ENCODE measurements at regions not wholly inside any gene's neighbourhood (a gene's known extent, or its start where the extent isn't known, plus 50 kb on each side); places are given as distances from the start of the nearest gene placed in this dataset.

GRCh38 chr19:31072451-31072850, 276.8 kb downstream of the TSHZ3 start:
- no peaks in the 10 kb centered on the region for H3F3A ChIP-seq (replicated peaks; ENCODE audit: low read depth)
- no peak for DNase-seq (ENCODE audit: low spot score)
- H3K27me3 ChIP-seq (ENCODE audit: insufficient read depth) = no peaks in the 10 kb centered on the region
- no peak overlapping the region for H2AFZ ChIP-seq
- no peaks in the 10 kb centered on the region for H3K79me2 ChIP-seq (replicated peaks; ENCODE audit: insufficient read depth)
- H3K4me3 ChIP-seq = no peak overlapping the region
- H3K27ac ChIP-seq (ENCODE audit: low read depth) = no peak overlapping the region
- no peaks in the 10 kb centered on the region; the same call in 1 of the 2 replicates for H3K9me2 ChIP-seq (ENCODE audit: insufficient read depth)
- H3K4me2 ChIP-seq = no peak overlapping the region
- H3K4me1 ChIP-seq (ENCODE audit: insufficient read depth) = peaks cover 45% of the 10 kb centered on the region
- no peak for TF ChIP-seq POLR2AphosphoS5 (IDR thresholded peaks at IDR 0.05; ENCODE audit: low read depth)
- TF ChIP-seq, protein P1, sequence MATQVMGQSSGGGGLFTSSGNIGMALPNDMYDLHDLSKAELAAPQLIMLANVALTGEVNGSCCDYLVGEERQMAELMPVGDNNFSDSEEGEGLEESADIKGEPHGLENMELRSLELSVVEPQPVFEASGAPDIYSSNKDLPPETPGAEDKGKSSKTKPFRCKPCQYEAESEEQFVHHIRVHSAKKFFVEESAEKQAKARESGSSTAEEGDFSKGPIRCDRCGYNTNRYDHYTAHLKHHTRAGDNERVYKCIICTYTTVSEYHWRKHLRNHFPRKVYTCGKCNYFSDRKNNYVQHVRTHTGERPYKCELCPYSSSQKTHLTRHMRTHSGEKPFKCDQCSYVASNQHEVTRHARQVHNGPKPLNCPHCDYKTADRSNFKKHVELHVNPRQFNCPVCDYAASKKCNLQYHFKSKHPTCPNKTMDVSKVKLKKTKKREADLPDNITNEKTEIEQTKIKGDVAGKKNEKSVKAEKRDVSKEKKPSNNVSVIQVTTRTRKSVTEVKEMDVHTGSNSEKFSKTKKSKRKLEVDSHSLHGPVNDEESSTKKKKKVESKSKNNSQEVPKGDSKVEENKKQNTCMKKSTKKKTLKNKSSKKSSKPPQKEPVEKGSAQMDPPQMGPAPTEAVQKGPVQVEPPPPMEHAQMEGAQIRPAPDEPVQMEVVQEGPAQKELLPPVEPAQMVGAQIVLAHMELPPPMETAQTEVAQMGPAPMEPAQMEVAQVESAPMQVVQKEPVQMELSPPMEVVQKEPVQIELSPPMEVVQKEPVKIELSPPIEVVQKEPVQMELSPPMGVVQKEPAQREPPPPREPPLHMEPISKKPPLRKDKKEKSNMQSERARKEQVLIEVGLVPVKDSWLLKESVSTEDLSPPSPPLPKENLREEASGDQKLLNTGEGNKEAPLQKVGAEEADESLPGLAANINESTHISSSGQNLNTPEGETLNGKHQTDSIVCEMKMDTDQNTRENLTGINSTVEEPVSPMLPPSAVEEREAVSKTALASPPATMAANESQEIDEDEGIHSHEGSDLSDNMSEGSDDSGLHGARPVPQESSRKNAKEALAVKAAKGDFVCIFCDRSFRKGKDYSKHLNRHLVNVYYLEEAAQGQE (IDR thresholded peaks at IDR 0.05; ENCODE audit: unreplicated experiment) = no peak
- H3K4me3 Mint-ChIP-seq = no peak overlapping the region
- no peaks in the 10 kb centered on the region for H3K36me3 ChIP-seq (ENCODE audit: insufficient read depth)
- peaks cover 2% of the 10 kb centered on the region for H3K27me3 Mint-ChIP-seq (ENCODE audit: insufficient read depth, low read depth, poor library complexity)
- no peak overlapping the region for H3K27ac Mint-ChIP-seq
- H3K36me3 Mint-ChIP-seq (ENCODE audit: low read depth) = no peaks in the 10 kb centered on the region
- no peak for ATAC-seq
- no peaks in the 10 kb centered on the region; the same call in 2 of the 3 replicates for H3K9me3 Mint-ChIP-seq
- peaks cover 54% of the 10 kb centered on the region for H3K4me1 Mint-ChIP-seq
- no peaks in the 10 kb centered on the region for H4K20me1 ChIP-seq (replicated peaks; ENCODE audit: insufficient read depth)

- no peaks in the 10 kb centered on the region for H3F3A ChIP-seq (replicated peaks; ENCODE audit: low read depth)
- Mint-ChIP-seq H3K4me3 (no peak overlapping the region), H3K36me3 (ENCODE audit: low read depth) (no peaks in the 10 kb centered on the region), H3K9me3 (no peaks in the 10 kb centered on the region; the same call in 1 of the 3 replicates), H3K27ac (no peak overlapping the region), H3K27me3 (ENCODE audit: insufficient read depth, low read depth, poor library complexity) (peaks cover 2% of the 10 kb centered on the region), H3K4me1 (peaks cover 51% of the 10 kb centered on the region)
- H3K4me2 ChIP-seq = no peak overlapping the region
- DNase-seq (ENCODE audit: low spot score) = peak; percentile 9
- TF ChIP-seq, protein P2, sequence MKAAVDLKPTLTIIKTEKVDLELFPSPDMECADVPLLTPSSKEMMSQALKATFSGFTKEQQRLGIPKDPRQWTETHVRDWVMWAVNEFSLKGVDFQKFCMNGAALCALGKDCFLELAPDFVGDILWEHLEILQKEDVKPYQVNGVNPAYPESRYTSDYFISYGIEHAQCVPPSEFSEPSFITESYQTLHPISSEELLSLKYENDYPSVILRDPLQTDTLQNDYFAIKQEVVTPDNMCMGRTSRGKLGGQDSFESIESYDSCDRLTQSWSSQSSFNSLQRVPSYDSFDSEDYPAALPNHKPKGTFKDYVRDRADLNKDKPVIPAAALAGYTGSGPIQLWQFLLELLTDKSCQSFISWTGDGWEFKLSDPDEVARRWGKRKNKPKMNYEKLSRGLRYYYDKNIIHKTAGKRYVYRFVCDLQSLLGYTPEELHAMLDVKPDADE (IDR thresholded peaks at IDR 0.05) = no peak
- TF ChIP-seq ZNF114 (CRISPR knock-in tag; IDR thresholded peaks at IDR 0.05) (no peak), EZH2 (IDR thresholded peaks at IDR 0.05; ENCODE audit: low read depth, unreplicated experiment) (no peak), STAT1 (IDR thresholded peaks at IDR 0.05; ENCODE audit: unreplicated experiment) (no peak), EZH2phosphoT487 (IDR thresholded peaks at IDR 0.05; ENCODE audit: unreplicated experiment) (no peak), CREB1 (CRISPR knock-in tag; IDR thresholded peaks at IDR 0.05; ENCODE audit: low read depth) (no peak)
- H3K79me2 ChIP-seq (replicated peaks; ENCODE audit: insufficient read depth) = no peaks in the 10 kb centered on the region
- H3K36me3 ChIP-seq (ENCODE audit: insufficient read depth) = no peaks in the 10 kb centered on the region
- no peaks in the 10 kb centered on the region for H3K27me3 ChIP-seq (ENCODE audit: insufficient read depth)
- H3K4me3 ChIP-seq = no peak overlapping the region
- ATAC-seq = no peak
- no peak overlapping the region for H3K27ac ChIP-seq (ENCODE audit: low read depth)
- H2AFZ ChIP-seq = peak overlapping the region; percentile 47; the same call in 1 of the 2 replicates
- H3K9me2 ChIP-seq (ENCODE audit: insufficient read depth) = no peaks in the 10 kb centered on the region; the same call in 1 of the 2 replicates
- no peaks in the 10 kb centered on the region for H4K20me1 ChIP-seq (replicated peaks; ENCODE audit: insufficient read depth)
- peaks cover 44% of the 10 kb centered on the region for H3K4me1 ChIP-seq (ENCODE audit: insufficient read depth)
Measured at GRCh38 chr19:31071136-31071855, 277.9 kb downstream of the TSHZ3 start.
